K562 (cell line): ENCODE measurements at regions not wholly inside any gene's neighbourhood (a gene's known extent, or its start where the extent isn't known, plus 50 kb on each side); places are given as distances from the start of the nearest gene placed in this dataset.

Source experiments
- ATAC-seq: fragments of 200-7000 bp; cut with Tn5 transposase; 3 replicates; pipeline ENCODE4 v1.9.1; 2020; ENCODE audit warnings: moderate library complexity
- BruUV-seq: library from RNA; stranded (reverse); fragments of 400-500 nt; replicated peaks from 2 replicates; lab custom pipeline; 2021; lab: Mats Ljungman, UMichigan
- CTCF ChIA-PET: fragments of 300-600 bp; formaldehyde crosslinking; extraction: SDS; loops from one replicate; lab custom pipeline; 2021; ENCODE audit warnings: low intra/inter-chr PET ratio; lab: Yijun Ruan, JAX
- POLR2A ChIA-PET: fragments of 300-600, 350-650 bp; sonication (Branson Sonifier 250); formaldehyde crosslinking; extraction: SDS; loops from one replicate; lab custom pipeline; 2021; ENCODE audit warnings: antibody characterized with exemption, inconsistent platforms; lab: Yijun Ruan, JAX
- DNase-seq, 4 experiments: peaks; one replicate each; pipeline versions ENCODE4 v3.0.0 to v3.0.0-alpha.2; 2011 to 2018; ENCODE audit warnings: low spot score in 3 of 4, mixed read lengths in 3 of 4; ENCODE audit errors: extremely low read depth in 1 of 4
- FAIRE-seq: peaks from 2 replicates; lab custom pipeline; 2011; peaks lifted over from hg19 to GRCh38; lab: Jason Lieb, UNC
- H2AFZ ChIP-seq: 2 replicates; pipeline ENCODE4 v1.6.0; 2011; ENCODE audit warnings: low read depth, low read length, control low read depth, inconsistent platforms
- H3K27ac ChIP-seq: fragments of 200-600 bp; 3 replicates; pipeline ENCODE4 v1.8.0; 2011; ENCODE audit warnings: low read depth, mild to moderate bottlenecking, control low read depth, inconsistent platforms, low read length, moderate library complexity, mixed read lengths; ENCODE audit errors: extremely low read depth
- H3K27me3 ChIP-seq, 2 experiments: fragments of 300-600 bp in 1 of 2; 2 replicates in 1 of 2; 3 replicates in 1 of 2; pipeline versions ENCODE4 v1.6.0 to v1.8.0; 2011; ENCODE audit warnings: inconsistent platforms in 2 of 2, low read length in 2 of 2, mild to moderate bottlenecking in 1 of 2, mixed read lengths in 1 of 2, moderate library complexity in 1 of 2; ENCODE audit not compliant: control insufficient read depth in 2 of 2, insufficient read depth in 2 of 2
- H3K36me3 ChIP-seq: fragments of 300-600 bp; 3 replicates; pipeline ENCODE4 v1.8.0; 2011; ENCODE audit warnings: mild to moderate bottlenecking, low read length, inconsistent platforms; ENCODE audit not compliant: control insufficient read depth, insufficient read depth
- H3K4me1 ChIP-seq, 2 experiments: fragments of 200-600 bp in 1 of 2; replicated peaks in 1 of 2; 2 replicates in 1 of 2; 3 replicates in 1 of 2; pipeline versions ENCODE4 v1.5.1 to v1.8.0; 2011; ENCODE audit warnings: inconsistent platforms in 2 of 2, low read length in 2 of 2, mild to moderate bottlenecking in 1 of 2, mixed read lengths in 1 of 2, moderate library complexity in 1 of 2; ENCODE audit not compliant: control insufficient read depth in 2 of 2, insufficient read depth in 2 of 2
- H3K4me2 ChIP-seq: 2 replicates; pipeline ENCODE4 v1.6.1; 2011; ENCODE audit warnings: low read length, control low read depth, inconsistent platforms, mixed read lengths; ENCODE audit not compliant: insufficient read depth
- H3K4me3 ChIP-seq: fragments of 200-600 bp; sonication (generic), shearing (Covaris generic); 2 replicates; pipeline ENCODE4 v1.5.1; 2016; ENCODE audit warnings: control low read depth, inconsistent platforms
- H3K79me2 ChIP-seq: fragments of 200-600 bp; 3 replicates; pipeline ENCODE4 v1.8.0; 2011; ENCODE audit warnings: low read length, inconsistent platforms; ENCODE audit not compliant: control insufficient read depth, insufficient read depth
- H3K9ac ChIP-seq, 2 experiments: 2 replicates each; pipeline versions ENCODE4 v1.6.0 to v1.6.1; 2011; ENCODE audit warnings: low read depth in 2 of 2, low read length in 2 of 2, control low read depth in 1 of 2, inconsistent platforms in 1 of 2, mild to moderate bottlenecking in 1 of 2, mixed read lengths in 1 of 2; ENCODE audit not compliant: insufficient read depth in 1 of 2
- H3K9me1 ChIP-seq: one replicate; pipeline ENCODE4 v1.6.0; 2011; ENCODE audit warnings: inconsistent platforms, mild to moderate bottlenecking, low read length, moderate library complexity; ENCODE audit not compliant: control insufficient read depth, insufficient read depth
- H3K9me3 ChIP-seq: replicated peaks from 2 replicates; pipeline ENCODE4 v1.5.1; 2011; ENCODE audit warnings: low read depth, low read length, inconsistent platforms; ENCODE audit not compliant: control insufficient read depth, insufficient read depth
- H4K20me1 ChIP-seq: replicated peaks from 2 replicates; pipeline ENCODE4 v1.6.1; 2011; ENCODE audit warnings: low read length, inconsistent platforms, mixed read lengths; ENCODE audit not compliant: control insufficient read depth, insufficient read depth
- CCAR2 ChIP-seq: fragments of 200-400 bp; formaldehyde crosslinking; IDR thresholded peaks from 2 replicates; pipeline ENCODE4 v1.6.1; 2017; ENCODE audit warnings: mild to moderate bottlenecking, low read depth, low read length
- CTBP1 ChIP-seq: fragments of 450-650 bp; IDR thresholded peaks from 2 replicates; pipeline ENCODE4 v1.6.1; 2016; ENCODE audit warnings: borderline replicate concordance
- EWSR1 ChIP-seq: fragments of 450-650 bp; IDR thresholded peaks from 2 replicates; pipeline ENCODE4 v1.6.1; 2018; ENCODE audit warnings: borderline replicate concordance, mild to moderate bottlenecking, low read depth, moderate library complexity; ENCODE audit not compliant: partially characterized antibody
- GTF2E2 ChIP-seq: fragments of 200-800 bp; sonication (Bioruptor generic); IDR thresholded peaks from 2 replicates; pipeline ENCODE4 v1.6.1; 2016; ENCODE audit warnings: missing genetic modification characterization, missing compliant biosample characterization
- MBD1 ChIP-seq: fragments of 250-450 bp; sonication (Bioruptor Pico); IDR thresholded peaks from 2 replicates; pipeline ENCODE4 v1.8.0; 2022; ENCODE audit warnings: inconsistent platforms
- SMAD4 ChIP-seq: fragments of 250-450 bp; sonication (Bioruptor Pico); conservative IDR thresholded peaks from 2 replicates; pipeline ENCODE4 v1.8.0; 2021; ENCODE audit warnings: inconsistent platforms, mild to moderate bottlenecking, moderate library complexity
- WGBS: fragments of 100-300 bp; shearing (Covaris generic); methylation state at CpG from one replicate; pipeline ENCODE4 v1.1.6; 2016; ENCODE audit warnings: low coverage, mixed read lengths; ENCODE audit not compliant: insufficient coverage; ENCODE audit errors: missing lambda C conversion rate; 5-methylcytosine and 5-hydroxymethylcytosine counted together
- in situ Hi-C: fragments of 300-500 bp; cut with MboI; formaldehyde crosslinking; loops from 4 replicates; pipeline ENCODE4 v1.15.0; 2018; ENCODE audit warnings: inconsistent platforms, mixed read lengths
- intact Hi-C: fragments of 100-400 bp; cut with micrococcal nuclease; formaldehyde crosslinking; loops from 2 replicates; pipeline ENCODE4 v1.14.2; 2022
- TF ChIP-seq, protein P1 (sequence below): fragments of 150-350 bp; conservative IDR thresholded peaks from 2 replicates; pipeline ENCODE4 v1.6.1; 2014; ENCODE audit warnings: low read length
- TF ChIP-seq, protein P2 (sequence below): sonication (generic); formaldehyde crosslinking; IDR thresholded peaks from 2 replicates; pipeline ENCODE4 v1.8.0; 2022; ENCODE audit warnings: mild to moderate bottlenecking, missing genetic modification reagents

DNA sequence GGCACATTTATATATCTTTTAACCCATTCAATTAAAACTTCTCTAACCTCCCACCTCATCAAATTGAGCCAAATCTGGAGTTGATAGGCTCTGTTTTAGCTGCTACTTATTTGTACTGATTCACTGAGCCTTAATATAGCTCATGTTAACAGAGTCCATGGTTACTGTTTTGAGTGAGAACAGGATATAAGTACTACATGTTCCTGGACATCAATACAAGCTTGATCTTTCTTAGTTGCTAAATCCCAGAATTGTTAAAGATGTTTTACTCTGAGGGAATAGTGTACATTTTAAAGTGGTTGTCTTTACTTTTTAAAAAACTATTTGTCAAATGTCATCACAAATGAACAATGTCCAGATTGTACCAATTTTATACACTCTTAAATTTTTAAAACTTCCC lies 157.7 kb downstream of the RPRM start:
- H3K4me3 ChIP-seq: no peak overlapping the region
- no peak overlapping the region for H2AFZ ChIP-seq
- POLR2A ChIA-PET: no interaction called here
- CTCF ChIA-PET: no interaction called here
- H3K4me2 ChIP-seq: no peak overlapping the region
- TF ChIP-seq, protein P1, sequence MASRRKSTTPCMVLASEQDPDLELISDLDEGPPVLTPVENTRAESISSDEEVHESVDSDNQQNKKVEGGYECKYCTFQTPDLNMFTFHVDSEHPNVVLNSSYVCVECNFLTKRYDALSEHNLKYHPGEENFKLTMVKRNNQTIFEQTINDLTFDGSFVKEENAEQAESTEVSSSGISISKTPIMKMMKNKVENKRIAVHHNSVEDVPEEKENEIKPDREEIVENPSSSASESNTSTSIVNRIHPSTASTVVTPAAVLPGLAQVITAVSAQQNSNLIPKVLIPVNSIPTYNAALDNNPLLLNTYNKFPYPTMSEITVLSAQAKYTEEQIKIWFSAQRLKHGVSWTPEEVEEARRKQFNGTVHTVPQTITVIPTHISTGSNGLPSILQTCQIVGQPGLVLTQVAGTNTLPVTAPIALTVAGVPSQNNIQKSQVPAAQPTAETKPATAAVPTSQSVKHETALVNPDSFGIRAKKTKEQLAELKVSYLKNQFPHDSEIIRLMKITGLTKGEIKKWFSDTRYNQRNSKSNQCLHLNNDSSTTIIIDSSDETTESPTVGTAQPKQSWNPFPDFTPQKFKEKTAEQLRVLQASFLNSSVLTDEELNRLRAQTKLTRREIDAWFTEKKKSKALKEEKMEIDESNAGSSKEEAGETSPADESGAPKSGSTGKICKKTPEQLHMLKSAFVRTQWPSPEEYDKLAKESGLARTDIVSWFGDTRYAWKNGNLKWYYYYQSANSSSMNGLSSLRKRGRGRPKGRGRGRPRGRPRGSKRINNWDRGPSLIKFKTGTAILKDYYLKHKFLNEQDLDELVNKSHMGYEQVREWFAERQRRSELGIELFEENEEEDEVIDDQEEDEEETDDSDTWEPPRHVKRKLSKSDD: no peak
- TF ChIP-seq EWSR1: no peak
- in situ Hi-C loops (no loop called here), intact Hi-C loops (no loop called here)
- H3K79me2 ChIP-seq: no peaks in the 10 kb centered on the region
- no peaks in the 10 kb centered on the region for H3K9me1 ChIP-seq
- no peaks in the 10 kb centered on the region for H3K9me3 ChIP-seq
- no peaks in the 10 kb centered on the region for H3K36me3 ChIP-seq
- ATAC-seq: no peak
- no peak overlapping the region for H3K9ac ChIP-seq
- BruUV-seq: no TSS peak
- H3K4me1 ChIP-seq: no peaks in the 10 kb centered on the region
- no peak for DNase-seq
- no peaks in the 10 kb centered on the region for H4K20me1 ChIP-seq
- H3K27ac ChIP-seq: no peak overlapping the region
- no peaks in the 10 kb centered on the region for H3K27me3 ChIP-seq
- FAIRE-seq: no peak

DNA sequence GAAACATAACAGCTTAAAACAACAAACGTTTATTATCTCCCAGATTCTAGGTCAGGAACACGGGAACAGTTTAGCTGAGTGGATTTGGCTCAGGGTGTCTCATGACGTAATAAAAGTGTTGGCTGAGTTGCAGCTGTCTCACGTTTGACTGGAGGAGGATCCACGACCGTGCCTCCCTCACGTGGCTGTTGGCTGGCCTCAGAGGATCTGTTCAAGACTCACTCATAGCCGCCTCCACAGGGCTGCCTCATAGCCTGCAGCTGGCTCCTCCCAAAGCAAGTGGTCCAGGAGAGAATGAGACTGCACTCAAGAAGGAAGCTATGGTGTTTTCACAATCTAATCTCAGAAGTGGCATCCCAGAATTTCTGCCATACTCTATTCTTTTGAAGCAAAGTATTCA lies 167.1 kb downstream of the RPRM start:
- CTCF ChIA-PET: no interaction called here
- Histone ChIP-seq H3K9me3 (no peaks in the 10 kb centered on the region), H3K27ac (no peak overlapping the region), H3K4me2 (no peak overlapping the region), H2AFZ (no peak overlapping the region), H3K9ac (no peak overlapping the region), H3K79me2 (no peaks in the 10 kb centered on the region), H3K4me3 (no peak overlapping the region), H3K4me1 (no peaks in the 10 kb centered on the region), H4K20me1 (no peaks in the 10 kb centered on the region), H3K27me3 (no peaks in the 10 kb centered on the region), H3K36me3 (no peaks in the 10 kb centered on the region), H3K9me1 (no peaks in the 10 kb centered on the region)
- BruUV-seq: no TSS peak
- no peak for FAIRE-seq
- intact Hi-C loops (no loop called here), in situ Hi-C loops (no loop called here)
- POLR2A ChIA-PET: no interaction called here
- 0% methylated on average over 8 of the region's 8 CpGs for whole genome bisulfite sequencing
- DNase-seq: no peak
- no peak for ATAC-seq
- TF ChIP-seq SMAD4 (CRISPR knock-in tag) (no peak), MBD1 (CRISPR knock-in tag) (no peak), GTF2E2 (tag) (no peak), CCAR2 (no peak), CTBP1 (no peak)
- TF ChIP-seq, protein P2, sequence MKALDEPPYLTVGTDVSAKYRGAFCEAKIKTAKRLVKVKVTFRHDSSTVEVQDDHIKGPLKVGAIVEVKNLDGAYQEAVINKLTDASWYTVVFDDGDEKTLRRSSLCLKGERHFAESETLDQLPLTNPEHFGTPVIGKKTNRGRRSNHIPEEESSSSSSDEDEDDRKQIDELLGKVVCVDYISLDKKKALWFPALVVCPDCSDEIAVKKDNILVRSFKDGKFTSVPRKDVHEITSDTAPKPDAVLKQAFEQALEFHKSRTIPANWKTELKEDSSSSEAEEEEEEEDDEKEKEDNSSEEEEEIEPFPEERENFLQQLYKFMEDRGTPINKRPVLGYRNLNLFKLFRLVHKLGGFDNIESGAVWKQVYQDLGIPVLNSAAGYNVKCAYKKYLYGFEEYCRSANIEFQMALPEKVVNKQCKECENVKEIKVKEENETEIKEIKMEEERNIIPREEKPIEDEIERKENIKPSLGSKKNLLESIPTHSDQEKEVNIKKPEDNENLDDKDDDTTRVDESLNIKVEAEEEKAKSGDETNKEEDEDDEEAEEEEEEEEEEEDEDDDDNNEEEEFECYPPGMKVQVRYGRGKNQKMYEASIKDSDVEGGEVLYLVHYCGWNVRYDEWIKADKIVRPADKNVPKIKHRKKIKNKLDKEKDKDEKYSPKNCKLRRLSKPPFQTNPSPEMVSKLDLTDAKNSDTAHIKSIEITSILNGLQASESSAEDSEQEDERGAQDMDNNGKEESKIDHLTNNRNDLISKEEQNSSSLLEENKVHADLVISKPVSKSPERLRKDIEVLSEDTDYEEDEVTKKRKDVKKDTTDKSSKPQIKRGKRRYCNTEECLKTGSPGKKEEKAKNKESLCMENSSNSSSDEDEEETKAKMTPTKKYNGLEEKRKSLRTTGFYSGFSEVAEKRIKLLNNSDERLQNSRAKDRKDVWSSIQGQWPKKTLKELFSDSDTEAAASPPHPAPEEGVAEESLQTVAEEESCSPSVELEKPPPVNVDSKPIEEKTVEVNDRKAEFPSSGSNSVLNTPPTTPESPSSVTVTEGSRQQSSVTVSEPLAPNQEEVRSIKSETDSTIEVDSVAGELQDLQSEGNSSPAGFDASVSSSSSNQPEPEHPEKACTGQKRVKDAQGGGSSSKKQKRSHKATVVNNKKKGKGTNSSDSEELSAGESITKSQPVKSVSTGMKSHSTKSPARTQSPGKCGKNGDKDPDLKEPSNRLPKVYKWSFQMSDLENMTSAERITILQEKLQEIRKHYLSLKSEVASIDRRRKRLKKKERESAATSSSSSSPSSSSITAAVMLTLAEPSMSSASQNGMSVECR (CRISPR knock-in tag): no peak
